Kidney (tissue), 13 donors: ENCODE measurements at regions not wholly inside any gene's neighbourhood (a gene's known extent, or its start where the extent isn't known, plus 50 kb on each side); places are given as distances from the start of the nearest gene placed in this dataset.
A peak's percentile ranks its signal among the peaks of the same experiment; 100 is the strongest.

Experiments
- DNase-seq, 5 donors: peaks; one replicate each; pipeline ENCODE4 v3.0.0-alpha.2; 2013 to 2020
- FAIRE-seq: peaks from 2 replicates; lab custom pipeline; 2012; peaks lifted over from hg19 to GRCh38; lab: Jason Lieb, UNC
- H3K27ac ChIP-seq, 2 donors: one replicate each; pipeline ENCODE4 v1.7.0; 2013; ENCODE audit warnings: low read depth in 2 of 2, low read length in 2 of 2, inconsistent platforms in 1 of 2
- H3K27me3 ChIP-seq: one replicate; pipeline ENCODE4 v1.7.1; 2013; ENCODE audit warnings: low read length, inconsistent platforms; ENCODE audit not compliant: control insufficient read depth, insufficient read depth
- H3K36me3 ChIP-seq, 3 donors: one replicate each; pipeline versions ENCODE4 v1.7.0 to v1.7.1; 2013; ENCODE audit warnings: low read length in 3 of 3, control low read depth in 1 of 3, inconsistent platforms in 1 of 3; ENCODE audit not compliant: insufficient read depth in 3 of 3, control insufficient read depth in 2 of 3
- H3K4me1 ChIP-seq, 3 donors: one replicate each; pipeline versions ENCODE4 v1.7.0 to v1.7.1; 2013; ENCODE audit warnings: low read length in 3 of 3, inconsistent platforms in 1 of 3, low read depth in 1 of 3; ENCODE audit not compliant: control insufficient read depth in 2 of 3, insufficient read depth in 2 of 3
- H3K4me3 ChIP-seq, 3 donors: one replicate each; pipeline versions ENCODE4 v1.7.0 to v1.8.1; 2013; ENCODE audit warnings: low read length in 3 of 3, control low read depth in 1 of 3, inconsistent platforms in 1 of 3
- H3K9ac ChIP-seq, 3 donors: one replicate each; pipeline versions ENCODE4 v1.7.0 to v1.7.1; 2013; ENCODE audit warnings: low read length in 3 of 3, control low read depth in 1 of 3, inconsistent platforms in 1 of 3
- H3K9me3 ChIP-seq, 3 donors: one replicate each; pipeline versions ENCODE4 v1.7.0 to v1.7.1; 2013; ENCODE audit warnings: low read length in 3 of 3, control low read depth in 1 of 3, inconsistent platforms in 1 of 3; ENCODE audit not compliant: control insufficient read depth in 2 of 3, insufficient read depth in 1 of 3
- intact Hi-C: fragments of 100-400 bp; cut with DNase I; formaldehyde crosslinking; loops from one replicate; pipeline ENCODE4 v1.11.1; 2022
- TF ChIP-seq, protein P1 (sequence below): IDR thresholded peaks from 3 replicates; pipeline ENCODE4 v1.5.1; 2012; ENCODE audit warnings: mild to moderate bottlenecking, moderate library complexity, borderline replicate concordance; ENCODE audit not compliant: insufficient read depth; ENCODE audit errors: extremely low read depth
- donor health status: control.
- donor health status: control.
- donor health status: control.
- donor health status: control.
- donor health status: control.
- donor health status: DM: yes; HTN: yes; CAD: no.
- donor health status: Normal renal cell carcinoma (clear cell type).

DNA sequence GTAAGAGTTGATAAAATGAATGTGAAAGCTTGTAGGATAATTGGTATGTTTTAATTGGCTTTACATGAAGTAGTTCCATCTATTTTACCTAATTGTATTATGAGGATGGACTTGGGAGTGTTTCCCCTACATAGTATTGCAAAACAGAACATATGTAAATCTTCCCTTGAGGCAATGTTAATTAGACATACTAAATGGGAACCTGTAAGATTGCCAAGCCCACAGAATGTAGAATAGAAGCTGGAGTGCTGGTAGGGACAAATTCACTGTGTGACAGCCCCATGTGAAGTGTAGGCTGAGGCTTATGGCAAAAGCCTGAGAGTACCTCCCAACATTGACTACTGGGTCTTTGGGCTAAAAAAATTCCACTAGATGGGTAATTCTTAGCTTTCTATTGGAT is 615.0 kb upstream of the AMOT start:
- H3K27me3 ChIP-seq: no peaks in the 10 kb centered on the region
- no peak overlapping the region for H3K27ac ChIP-seq
- FAIRE-seq (no peak), DNase-seq (no peak)
- intact Hi-C loops: no loop called here
- no peaks in the 10 kb centered on the region for H3K9me3 ChIP-seq
- H3K36me3 ChIP-seq: no peaks in the 10 kb centered on the region
- H3K9ac ChIP-seq: no peak overlapping the region
- TF ChIP-seq, protein P1, sequence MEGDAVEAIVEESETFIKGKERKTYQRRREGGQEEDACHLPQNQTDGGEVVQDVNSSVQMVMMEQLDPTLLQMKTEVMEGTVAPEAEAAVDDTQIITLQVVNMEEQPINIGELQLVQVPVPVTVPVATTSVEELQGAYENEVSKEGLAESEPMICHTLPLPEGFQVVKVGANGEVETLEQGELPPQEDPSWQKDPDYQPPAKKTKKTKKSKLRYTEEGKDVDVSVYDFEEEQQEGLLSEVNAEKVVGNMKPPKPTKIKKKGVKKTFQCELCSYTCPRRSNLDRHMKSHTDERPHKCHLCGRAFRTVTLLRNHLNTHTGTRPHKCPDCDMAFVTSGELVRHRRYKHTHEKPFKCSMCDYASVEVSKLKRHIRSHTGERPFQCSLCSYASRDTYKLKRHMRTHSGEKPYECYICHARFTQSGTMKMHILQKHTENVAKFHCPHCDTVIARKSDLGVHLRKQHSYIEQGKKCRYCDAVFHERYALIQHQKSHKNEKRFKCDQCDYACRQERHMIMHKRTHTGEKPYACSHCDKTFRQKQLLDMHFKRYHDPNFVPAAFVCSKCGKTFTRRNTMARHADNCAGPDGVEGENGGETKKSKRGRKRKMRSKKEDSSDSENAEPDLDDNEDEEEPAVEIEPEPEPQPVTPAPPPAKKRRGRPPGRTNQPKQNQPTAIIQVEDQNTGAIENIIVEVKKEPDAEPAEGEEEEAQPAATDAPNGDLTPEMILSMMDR: no peak
- H3K4me1 ChIP-seq: no peaks in the 10 kb centered on the region
- no peak overlapping the region for H3K4me3 ChIP-seq

- H3K4me3 ChIP-seq: no peak overlapping the region
- TF ChIP-seq, protein P1: no peak
- no peaks in the 10 kb centered on the region for H3K9me3 ChIP-seq
- intact Hi-C loops: no loop called here
- FAIRE-seq (no peak), DNase-seq (no peak)
- H3K9ac ChIP-seq: no peak overlapping the region
- H3K4me1 ChIP-seq: no peaks in the 10 kb centered on the region
- no peak overlapping the region for H3K27ac ChIP-seq
- H3K27me3 ChIP-seq: no peaks in the 10 kb centered on the region
- H3K36me3 ChIP-seq: no peaks in the 10 kb centered on the region
Measured at GRCh38 chrX:113429011-113429410, 588.4 kb upstream of the AMOT start.

DNA sequence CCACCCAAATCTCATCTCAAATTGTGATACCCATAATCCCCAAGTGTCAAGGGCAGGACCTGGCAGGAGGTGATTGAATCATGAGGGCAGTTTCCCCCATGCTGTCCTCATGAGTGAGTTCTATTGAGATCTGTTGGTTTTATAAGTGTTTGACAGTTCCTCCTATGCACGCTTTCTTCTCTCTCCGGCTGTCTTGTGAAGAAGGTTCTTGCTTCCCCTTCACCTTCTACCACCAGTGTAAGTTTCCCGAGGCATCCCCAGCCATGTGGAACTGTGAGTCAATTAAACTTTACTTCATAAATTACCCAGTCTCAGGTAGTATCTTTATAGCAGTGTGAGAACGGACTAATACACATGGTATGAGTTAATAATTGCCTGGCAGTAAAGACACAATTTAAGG is 581.7 kb upstream of the AMOT start:
- Histone ChIP-seq H3K9me3 (no peaks in the 10 kb centered on the region), H3K9ac (no peak overlapping the region), H3K27me3 (no peaks in the 10 kb centered on the region), H3K4me3 (no peak overlapping the region), H3K27ac (no peak overlapping the region), H3K36me3 (no peaks in the 10 kb centered on the region), H3K4me1 (no peaks in the 10 kb centered on the region)
- FAIRE-seq (no peak), DNase-seq (peak in 1 of 5 donors; percentile 4)
- intact Hi-C loops: no loop called here
- TF ChIP-seq, protein P1: no peak

- FAIRE-seq: no peak
- H3K27ac ChIP-seq: no peak overlapping the region
- H3K4me3 ChIP-seq: no peak overlapping the region
- no peaks in the 10 kb centered on the region for H3K9me3 ChIP-seq
- H3K36me3 ChIP-seq: no peaks in the 10 kb centered on the region
- TF ChIP-seq, protein P1: no peak
- no peaks in the 10 kb centered on the region for H3K27me3 ChIP-seq
- no peaks in the 10 kb centered on the region for H3K4me1 ChIP-seq
- no peak overlapping the region for H3K9ac ChIP-seq
- intact Hi-C loops: no loop called here
- no peak for DNase-seq
Measured at GRCh38 chrX:113421432-113421831, 580.8 kb upstream of the AMOT start.
